ENCODE measurements at regions not wholly inside any gene's neighbourhood (a gene's known extent, or its start where the extent isn't known, plus 50 kb on each side); places are given as distances from the start of the nearest gene placed in this dataset.
"Not testable (repeated sequence)": the region's sequence is repeated elsewhere in the genome, so short reads cannot be mapped to it uniquely, and the experiment has no call there.

DNA sequence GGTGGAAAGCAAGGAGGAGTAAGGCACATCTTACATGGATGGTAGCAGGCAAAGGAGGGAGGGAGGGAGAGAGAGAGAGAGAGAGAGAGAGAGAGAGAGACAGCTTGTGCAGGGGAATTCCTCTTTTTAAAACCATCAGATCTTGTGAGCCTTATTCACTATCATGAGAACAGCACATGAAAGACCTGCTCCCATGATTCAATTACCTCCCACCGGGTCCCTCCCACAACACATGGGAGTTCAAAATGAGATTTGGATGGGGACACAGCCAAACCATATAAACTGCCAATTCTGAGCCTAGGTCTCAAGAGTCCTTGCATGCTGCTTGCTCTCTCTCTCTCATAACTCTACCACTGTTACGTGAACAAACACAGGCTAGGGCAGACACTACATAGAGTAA, 120.8 kb upstream of the SLC6A11 start:
- TF ChIP-seq, protein P1, sequence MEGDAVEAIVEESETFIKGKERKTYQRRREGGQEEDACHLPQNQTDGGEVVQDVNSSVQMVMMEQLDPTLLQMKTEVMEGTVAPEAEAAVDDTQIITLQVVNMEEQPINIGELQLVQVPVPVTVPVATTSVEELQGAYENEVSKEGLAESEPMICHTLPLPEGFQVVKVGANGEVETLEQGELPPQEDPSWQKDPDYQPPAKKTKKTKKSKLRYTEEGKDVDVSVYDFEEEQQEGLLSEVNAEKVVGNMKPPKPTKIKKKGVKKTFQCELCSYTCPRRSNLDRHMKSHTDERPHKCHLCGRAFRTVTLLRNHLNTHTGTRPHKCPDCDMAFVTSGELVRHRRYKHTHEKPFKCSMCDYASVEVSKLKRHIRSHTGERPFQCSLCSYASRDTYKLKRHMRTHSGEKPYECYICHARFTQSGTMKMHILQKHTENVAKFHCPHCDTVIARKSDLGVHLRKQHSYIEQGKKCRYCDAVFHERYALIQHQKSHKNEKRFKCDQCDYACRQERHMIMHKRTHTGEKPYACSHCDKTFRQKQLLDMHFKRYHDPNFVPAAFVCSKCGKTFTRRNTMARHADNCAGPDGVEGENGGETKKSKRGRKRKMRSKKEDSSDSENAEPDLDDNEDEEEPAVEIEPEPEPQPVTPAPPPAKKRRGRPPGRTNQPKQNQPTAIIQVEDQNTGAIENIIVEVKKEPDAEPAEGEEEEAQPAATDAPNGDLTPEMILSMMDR (IDR thresholded peaks at IDR 0.05): not testable (repeated sequence)
- TF ChIP-seq POLR2AphosphoS5, POLR2A (IDR thresholded peaks at IDR 0.05): not testable (repeated sequence)
